HL-60 (cell line): ENCODE measurements at regions not wholly inside any gene's neighbourhood (a gene's known extent, or its start where the extent isn't known, plus 50 kb on each side); places are given as distances from the start of the nearest gene placed in this dataset.

Source experiments
- DNase-seq, 2 experiments: peaks; one replicate each; pipeline ENCODE4 v3.0.0-alpha.2; 2010 to 2020; ENCODE audit warnings: low read depth in 1 of 2, low spot score in 1 of 2
- H3K27ac ChIP-seq: fragments of 250-450 bp; sonication (Bioruptor Pico); replicated peaks from 2 replicates; pipeline ENCODE4 v1.5.1; 2020; ENCODE audit warnings: mild to moderate bottlenecking, moderate library complexity
- H3K27me3 ChIP-seq: fragments of 250-450 bp; sonication (Bioruptor Pico); 2 replicates; pipeline ENCODE4 v1.5.1; 2021; ENCODE audit warnings: mild to moderate bottlenecking, moderate library complexity; ENCODE audit not compliant: insufficient read depth, poor library complexity, severe bottlenecking
- H3K4me3 ChIP-seq: replicated peaks from 2 replicates; pipeline ENCODE4 v1.5.1; 2011; ENCODE audit warnings: mild to moderate bottlenecking, control low read depth, low read length; ENCODE audit not compliant: insufficient read depth
- CTCF ChIP-seq: IDR thresholded peaks from one replicate; pipeline ENCODE4 v1.5.1; 2011; ENCODE audit warnings: low read length, control low read depth, inconsistent platforms; ENCODE audit not compliant: insufficient read depth
- GABPA ChIP-seq: IDR thresholded peaks from 2 replicates; pipeline ENCODE4 v1.6.1; 2012; ENCODE audit warnings: low read depth
- POLR2AphosphoS5 ChIP-seq: IDR thresholded peaks from 2 replicates; pipeline ENCODE4 v1.6.1; 2012; ENCODE audit warnings: low read depth
- REST ChIP-seq: IDR thresholded peaks from 2 replicates; pipeline ENCODE4 v1.6.1; 2012; ENCODE audit warnings: low read depth; ENCODE audit not compliant: insufficient replicate concordance
- SPI1 ChIP-seq: IDR thresholded peaks from 2 replicates; pipeline ENCODE4 v1.6.1; 2012; ENCODE audit warnings: low read depth, mild to moderate bottlenecking, borderline replicate concordance

- no peak overlapping the region for H3K4me3 ChIP-seq
- no peak overlapping the region for H3K27ac ChIP-seq
- no peak for TF ChIP-seq POLR2AphosphoS5
- TF ChIP-seq GABPA, result no peak
- TF ChIP-seq REST, result no peak
- TF ChIP-seq CTCF, result no peak
- TF ChIP-seq SPI1, result no peak
- H3K27me3 ChIP-seq, result no peaks in the 10 kb centered on the region
- no peak for DNase-seq
Observed at GRCh38 chr11:109756951-109757350, 335.0 kb downstream of the C11orf87 start.

GRCh38 chr11:109762546-109762945 lies 330.6 kb upstream of the ZC3H12C start:
- TF ChIP-seq CTCF, result no peak
- no peak overlapping the region for H3K4me3 ChIP-seq
- no peak for DNase-seq
- H3K27ac ChIP-seq, result no peak overlapping the region
- H3K27me3 ChIP-seq, result no peaks in the 10 kb centered on the region

- Histone ChIP-seq H3K4me3 (no peak overlapping the region), H3K27ac (no peak overlapping the region), H3K27me3 (no peaks in the 10 kb centered on the region)
- TF ChIP-seq CTCF (no peak), SPI1 (no peak), GABPA (no peak), POLR2AphosphoS5 (no peak), REST (no peak)
- no peak for DNase-seq
Observed at GRCh38 chr11:109765709-109766311, 327.4 kb upstream of the ZC3H12C start.

- Histone ChIP-seq H3K27ac (no peak overlapping the region), H3K4me3 (no peak overlapping the region)
Observed at GRCh38 chr11:109769858-109770257, 323.3 kb upstream of the ZC3H12C start.

More at GRCh38 chr11:109769858-109770257, 323.3 kb upstream of the ZC3H12C start:
- no peaks in the 10 kb centered on the region for H3K27me3 ChIP-seq
- no peak for DNase-seq
- TF ChIP-seq POLR2AphosphoS5, result no peak
- TF ChIP-seq CTCF, result no peak
- TF ChIP-seq SPI1, result no peak
- TF ChIP-seq GABPA, result no peak
- no peak for TF ChIP-seq REST
